ENCODE measurements at regions not wholly inside any gene's neighbourhood (a gene's known extent, or its start where the extent isn't known, plus 50 kb on each side); places are given as distances from the start of the nearest gene placed in this dataset.

- H3K27me3 ChIP-seq, result no peaks in the 10 kb centered on the region
- H3K9me3 ChIP-seq, result no peaks in the 10 kb centered on the region
- no peak for DNase-seq (ENCODE audit: low spot score in 2 of 2)
- WGBS, 2 donors, result 42 to 50% methylated on average over 5 of the region's 5 CpGs
- H3K4me3 ChIP-seq, result no peak overlapping the region
- no peak overlapping the region for H3K27ac ChIP-seq
- peaks cover 0 to 39% (median 6%) of the 10 kb centered on the region in 4 donors for H3K4me1 ChIP-seq
- TF ChIP-seq EP300 (IDR thresholded peaks at IDR 0.05) (no peak), CTCF (IDR thresholded peaks at IDR 0.05) (no peak), POLR2A (IDR thresholded peaks at IDR 0.05) (no peak)
- H3K36me3 ChIP-seq, result no peaks in the 10 kb centered on the region
Observed at GRCh38 chr5:135710045-135710675, 124.3 kb upstream of the SLC25A48 start.

- no peaks in the 10 kb centered on the region for H3K36me3 ChIP-seq
- DNase-seq (ENCODE audit: low spot score in 2 of 2), result no peak
- H3K4me3 ChIP-seq, result no peak overlapping the region
- 75 to 80% methylated on average over 3 of the region's 3 CpGs for WGBS, 2 donors
- H3K27me3 ChIP-seq, result no peaks in the 10 kb centered on the region
- TF ChIP-seq EP300 (IDR thresholded peaks at IDR 0.05) (no peak), POLR2A (IDR thresholded peaks at IDR 0.05) (no peak), CTCF (IDR thresholded peaks at IDR 0.05) (no peak)
- no peaks in the 10 kb centered on the region for H3K9me3 ChIP-seq
- peaks cover 0 to 32% (median 6%) of the 10 kb centered on the region in 4 donors for H3K4me1 ChIP-seq
- H3K27ac ChIP-seq, result no peak overlapping the region
Observed at GRCh38 chr5:135709208-135709575, 125.3 kb upstream of the SLC25A48 start.

GRCh38 chr5:135708481-135709207, 125.8 kb upstream of the SLC25A48 start:
- WGBS, 2 donors, result 91% methylated on average over 3 of the region's 3 CpGs
- H3K9me3 ChIP-seq, result no peaks in the 10 kb centered on the region

GRCh38 chr5:135707302-135707701, 127.2 kb upstream of the SLC25A48 start:
- TF ChIP-seq CTCF (IDR thresholded peaks at IDR 0.05) (no peak), EP300 (IDR thresholded peaks at IDR 0.05) (no peak), POLR2A (IDR thresholded peaks at IDR 0.05) (no peak)
- Histone ChIP-seq H3K36me3 (no peaks in the 10 kb centered on the region), H3K9me3 (no peaks in the 10 kb centered on the region), H3K4me3 (no peak overlapping the region), H3K27me3 (no peaks in the 10 kb centered on the region), H3K27ac (no peak overlapping the region), H3K4me1 (peaks cover 0 to 29% (median 6%) of the 10 kb centered on the region in 4 donors)
- DNase-seq (ENCODE audit: low spot score in 2 of 2), result no peak
- 79 to 80% methylated on average over 5 of the region's 5 CpGs for WGBS, 2 donors

More at GRCh38 chr5:135708481-135709207, 125.8 kb upstream of the SLC25A48 start:
- no peaks in the 10 kb centered on the region for H3K27me3 ChIP-seq
- H3K4me3 ChIP-seq, result no peak overlapping the region
- TF ChIP-seq POLR2A (IDR thresholded peaks at IDR 0.05) (no peak), CTCF (IDR thresholded peaks at IDR 0.05) (no peak), EP300 (IDR thresholded peaks at IDR 0.05) (no peak)
- no peak overlapping the region for H3K27ac ChIP-seq
- no peak for DNase-seq (ENCODE audit: low spot score in 2 of 2)
- no peaks in the 10 kb centered on the region for H3K36me3 ChIP-seq
- H3K4me1 ChIP-seq, result peaks cover 0 to 29% (median 6%) of the 10 kb centered on the region in 4 donors

GRCh38 chr5:135706893-135707292, 127.6 kb upstream of the SLC25A48 start:
- Histone ChIP-seq H3K36me3 (no peaks in the 10 kb centered on the region), H3K27ac (no peak overlapping the region), H3K4me3 (no peak overlapping the region), H3K27me3 (no peaks in the 10 kb centered on the region), H3K4me1 (peaks cover 0 to 29% (median 6%) of the 10 kb centered on the region in 4 donors), H3K9me3 (no peaks in the 10 kb centered on the region)
- DNase-seq (ENCODE audit: low spot score in 2 of 2), result no peak
- TF ChIP-seq EP300 (IDR thresholded peaks at IDR 0.05) (no peak), POLR2A (IDR thresholded peaks at IDR 0.05) (no peak), CTCF (IDR thresholded peaks at IDR 0.05) (no peak)
- WGBS, 2 donors, result 87 to 92% methylated on average over 4 of the region's 4 CpGs
